Neural crest cell (in vitro differentiated cells): ENCODE measurements at regions not wholly inside any gene's neighbourhood (a gene's known extent, or its start where the extent isn't known, plus 50 kb on each side); places are given as distances from the start of the nearest gene placed in this dataset.

Source experiments
- DNase-seq: peaks from one replicate; pipeline ENCODE4 v3.0.0; 2021; ENCODE audit warnings: low read depth, mixed read lengths, low spot score
- H3K27ac Mint-ChIP-seq: one replicate; pipeline ENCODE4 v1.8.0; 2021; ENCODE audit warnings: mild to moderate bottlenecking, mixed read lengths; ENCODE audit not compliant: unreplicated experiment
- H3K27me3 Mint-ChIP-seq: 2 replicates; pipeline ENCODE4 v1.8.0; 2021; ENCODE audit warnings: low read depth, mild to moderate bottlenecking, mixed read lengths
- H3K36me3 Mint-ChIP-seq: 2 replicates; pipeline ENCODE4 v1.8.0; 2021; ENCODE audit warnings: low read depth, mild to moderate bottlenecking, mixed read lengths
- H3K4me1 Mint-ChIP-seq: 2 replicates; pipeline ENCODE4 v1.8.0; 2021; ENCODE audit warnings: mixed read lengths
- H3K4me3 Mint-ChIP-seq: one replicate; pipeline ENCODE4 v1.8.0; 2021; ENCODE audit warnings: mild to moderate bottlenecking, mixed read lengths
- H3K9me3 Mint-ChIP-seq: 2 replicates; pipeline ENCODE4 v1.8.0; 2021; ENCODE audit warnings: mixed read lengths
- CTCF ChIP-seq: fragments of 200-600 bp; sonication (generic); conservative IDR thresholded peaks from 2 replicates; pipeline ENCODE4 v1.5.0; 2021; ENCODE audit warnings: antibody characterized with exemption, mild to moderate bottlenecking

- Mint-ChIP-seq H3K27ac (no peak overlapping the region), H3K9me3 (peaks cover 8% of the 10 kb centered on the region), H3K4me3 (no peak overlapping the region), H3K4me1 (peaks cover 4% of the 10 kb centered on the region), H3K36me3 (no peaks in the 10 kb centered on the region), H3K27me3 (no peaks in the 10 kb centered on the region)
- TF ChIP-seq CTCF = no peak
- no peak for DNase-seq
Observed at GRCh38 chr3:106421909-106422308, 553.1 kb upstream of the CBLB start.

GRCh38 chr3:106423321-106424225 is 554.8 kb upstream of the CBLB start:
- Mint-ChIP-seq H3K4me1 (peaks cover 4% of the 10 kb centered on the region), H3K4me3 (no peak overlapping the region), H3K9me3 (peaks cover 12% of the 10 kb centered on the region), H3K27me3 (no peaks in the 10 kb centered on the region), H3K27ac (no peak overlapping the region), H3K36me3 (no peaks in the 10 kb centered on the region)
- no peak for TF ChIP-seq CTCF
- no peak for DNase-seq

GRCh38 chr3:106425026-106425425 is 556.2 kb upstream of the CBLB start:
- Mint-ChIP-seq H3K27me3 (no peaks in the 10 kb centered on the region), H3K4me1 (peaks cover 4% of the 10 kb centered on the region), H3K4me3 (no peak overlapping the region), H3K27ac (no peak overlapping the region), H3K9me3 (peaks cover 12% of the 10 kb centered on the region), H3K36me3 (no peaks in the 10 kb centered on the region)
- TF ChIP-seq CTCF = no peak
- DNase-seq = no peak

DNA sequence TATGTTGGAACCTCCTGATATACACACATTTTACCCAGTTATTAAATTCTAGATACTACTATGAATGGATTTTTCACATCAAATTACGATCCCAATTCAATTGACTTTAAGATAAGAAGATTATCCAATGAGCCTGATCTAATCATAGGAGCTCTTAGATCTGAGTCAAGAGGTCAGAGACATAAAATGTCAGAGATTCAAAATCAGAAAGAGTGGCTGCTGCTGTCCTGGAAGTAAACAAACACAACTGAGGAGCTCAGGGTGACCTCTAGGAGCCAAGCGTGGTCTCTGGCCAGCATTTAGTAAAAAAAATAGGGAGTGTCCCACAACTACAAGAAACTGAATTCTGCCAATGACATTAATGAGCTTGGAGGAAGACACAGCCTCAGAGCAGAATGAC is 557.1 kb upstream of the CBLB start:
- Mint-ChIP-seq H3K4me1 (peaks cover 4% of the 10 kb centered on the region), H3K27me3 (no peaks in the 10 kb centered on the region), H3K27ac (no peak overlapping the region), H3K4me3 (no peak overlapping the region), H3K9me3 (peaks cover 12% of the 10 kb centered on the region), H3K36me3 (no peaks in the 10 kb centered on the region)
- DNase-seq = no peak
- no peak for TF ChIP-seq CTCF

GRCh38 chr3:106428565-106428994 is 559.8 kb upstream of the CBLB start:
- TF ChIP-seq CTCF = no peak
- Mint-ChIP-seq H3K36me3 (no peaks in the 10 kb centered on the region), H3K27ac (no peak overlapping the region), H3K9me3 (peaks cover 7% of the 10 kb centered on the region), H3K4me1 (peaks cover 4% of the 10 kb centered on the region), H3K27me3 (no peaks in the 10 kb centered on the region), H3K4me3 (no peak overlapping the region)
- no peak for DNase-seq
